GM23248 (cell line): ENCODE measurements at regions not wholly inside any gene's neighbourhood (a gene's known extent, or its start where the extent isn't known, plus 50 kb on each side); places are given as distances from the start of the nearest gene placed in this dataset.
"Not testable (repeated sequence)": the region's sequence is repeated elsewhere in the genome, so short reads cannot be mapped to it uniquely, and the experiment has no call there.

Source experiments
- DNase-seq: peaks from one replicate; pipeline ENCODE4 v3.0.0-alpha.2; 2015
- H2AFZ ChIP-seq: fragments of 200-600 bp; sonication (generic); 2 replicates; pipeline ENCODE4 v1.6.1; 2016; ENCODE audit warnings: antibody characterized with exemption
- H3F3A ChIP-seq: fragments of 200-600 bp; sonication (generic); 2 replicates; pipeline ENCODE4 v1.6.1; 2016; ENCODE audit warnings: mild to moderate bottlenecking, antibody characterized with exemption, mixed run types; ENCODE audit not compliant: insufficient read depth
- H3K27ac ChIP-seq: fragments of 200-600 bp; sonication (generic); 2 replicates; pipeline ENCODE4 v1.5.1; 2016; ENCODE audit warnings: mild to moderate bottlenecking
- H3K27me3 ChIP-seq: fragments of 200-600 bp; sonication (generic); replicated peaks from 2 replicates; pipeline ENCODE4 v1.6.1; 2016; ENCODE audit warnings: mild to moderate bottlenecking; ENCODE audit not compliant: insufficient read depth
- H3K36me3 ChIP-seq: fragments of 200-600 bp; sonication (generic); 2 replicates; pipeline ENCODE4 v1.6.1; 2016; ENCODE audit warnings: low read depth, mild to moderate bottlenecking
- H3K4me1 ChIP-seq: fragments of 200-600 bp; sonication (generic); 2 replicates; pipeline ENCODE4 v1.6.1; 2016; ENCODE audit warnings: mild to moderate bottlenecking; ENCODE audit not compliant: insufficient read depth
- H3K4me2 ChIP-seq: fragments of 200-600 bp; sonication (generic); one replicate; pipeline ENCODE4 v1.6.1; 2016; ENCODE audit warnings: mild to moderate bottlenecking; ENCODE audit not compliant: unreplicated experiment
- H3K4me3 ChIP-seq: fragments of 200-600 bp; sonication (generic); 2 replicates; pipeline ENCODE4 v1.5.1; 2016; ENCODE audit warnings: mild to moderate bottlenecking
- H3K79me2 ChIP-seq: fragments of 200-600 bp; sonication (generic); 2 replicates; pipeline ENCODE4 v1.6.1; 2016; ENCODE audit warnings: mild to moderate bottlenecking; ENCODE audit not compliant: insufficient read depth
- H3K9ac ChIP-seq: fragments of 200-600 bp; sonication (generic); 2 replicates; pipeline ENCODE4 v1.6.1; 2016; ENCODE audit warnings: mild to moderate bottlenecking
- H3K9me2 ChIP-seq: fragments of 200-600 bp; sonication (generic); 2 replicates; pipeline ENCODE4 v1.6.1; 2016; ENCODE audit warnings: mixed run types, mild to moderate bottlenecking, moderate library complexity; ENCODE audit not compliant: insufficient read depth
- H3K9me3 ChIP-seq: fragments of 200-600 bp; sonication (generic); one replicate; pipeline ENCODE4 v1.6.1; 2017; ENCODE audit warnings: low read depth
- H4K20me1 ChIP-seq: fragments of 200-600 bp; sonication (generic); 2 replicates; pipeline ENCODE4 v1.6.0; 2016; ENCODE audit not compliant: insufficient read depth
- EZH2 ChIP-seq: fragments of 200-600 bp; sonication (generic); IDR thresholded peaks from 2 replicates; pipeline ENCODE4 v1.6.1; 2018; ENCODE audit warnings: antibody characterized with exemption, mild to moderate bottlenecking; ENCODE audit not compliant: insufficient read depth, poor library complexity, severe bottlenecking
- EZH2phosphoT487 ChIP-seq: fragments of 200-600 bp; sonication (generic); IDR thresholded peaks from 2 replicates; pipeline ENCODE4 v1.6.1; 2018; ENCODE audit warnings: antibody characterized with exemption, moderate library complexity, mild to moderate bottlenecking, low read depth; ENCODE audit not compliant: insufficient read depth
- WGBS, 2 experiments: methylation state at CpG; one replicate each; pipeline ENCODE4 v1.1.6; 2015 to 2017; ENCODE audit warnings: low lambda C conversion rate in 2 of 2, low coverage in 1 of 2; ENCODE audit errors: missing lambda C conversion rate in 2 of 2; 5-methylcytosine and 5-hydroxymethylcytosine counted together
- in situ Hi-C: fragments of 300-500 bp; cut with MboI; formaldehyde crosslinking; loops from 2 replicates; pipeline ENCODE4 v1.15.0; 2020

- Histone ChIP-seq H3K4me2 (no peak overlapping the region), H3F3A (no peaks in the 10 kb centered on the region), H2AFZ (no peak overlapping the region), H3K9me3 (no peaks in the 10 kb centered on the region), H3K9me2 (no peaks in the 10 kb centered on the region), H3K79me2 (no peaks in the 10 kb centered on the region), H3K36me3 (no peaks in the 10 kb centered on the region), H3K27ac (no peak overlapping the region), H3K27me3 (no peaks in the 10 kb centered on the region), H3K9ac (no peak overlapping the region), H3K4me3 (no peak overlapping the region), H3K4me1 (no peaks in the 10 kb centered on the region), H4K20me1 (no peaks in the 10 kb centered on the region)
- in situ Hi-C loops: no loop called here
- TF ChIP-seq EZH2 (no peak), EZH2phosphoT487 (no peak)
- DNase-seq: no peak
- WGBS, 2 experiments: 0% methylated on average over 1 of the region's 1 CpG
Measured at GRCh38 chr1:181893937-181894336, 167.6 kb downstream of the ZNF648 start.

DNA sequence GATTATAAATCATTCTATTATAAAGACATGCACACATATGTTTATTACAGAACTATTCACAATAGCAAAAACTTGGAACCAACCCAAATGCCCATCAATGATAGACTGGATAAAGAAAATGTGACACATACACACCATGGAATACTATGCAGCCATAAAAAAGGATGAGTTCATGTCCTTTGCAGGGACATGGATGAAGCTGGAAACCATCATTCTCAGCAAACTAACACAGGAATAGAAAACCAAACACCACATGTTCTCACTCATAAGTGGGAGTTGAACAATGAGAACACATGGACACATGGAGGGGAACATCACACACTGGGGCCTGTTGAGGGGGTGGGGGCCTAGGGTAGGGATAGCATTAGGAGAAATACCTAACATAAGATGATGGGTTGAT, 168.4 kb downstream of the ZNF648 start:
- H3K27ac ChIP-seq, H2AFZ ChIP-seq, DNase-seq, H3K9me2 ChIP-seq, H3K4me3 ChIP-seq, in situ Hi-C loops, H3K9ac ChIP-seq, H3K4me1 ChIP-seq, H4K20me1 ChIP-seq, H3F3A ChIP-seq, H3K79me2 ChIP-seq, H3K36me3 ChIP-seq, H3K27me3 ChIP-seq, H3K9me3 ChIP-seq, H3K4me2 ChIP-seq: not testable (repeated sequence)

DNA sequence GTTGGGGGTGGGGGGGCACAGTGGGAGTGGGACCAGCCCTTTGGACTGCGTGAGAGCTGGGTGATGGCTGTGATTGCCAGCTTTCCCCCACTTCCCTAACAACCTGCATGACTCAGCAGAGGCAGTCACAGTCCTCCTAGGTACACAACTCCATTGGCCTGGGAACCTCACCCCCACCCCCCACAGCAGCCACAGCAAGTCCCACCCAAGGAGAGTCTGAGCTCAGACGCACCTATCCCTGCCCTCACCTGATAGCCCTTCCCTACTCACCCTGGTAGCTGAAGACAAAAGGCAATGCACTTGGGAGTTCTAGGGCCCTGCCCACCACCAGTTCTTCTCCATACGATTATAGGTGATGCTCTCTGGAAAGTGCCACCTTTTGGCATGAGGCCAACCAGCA, 188.9 kb downstream of the ZNF648 start:
- Histone ChIP-seq H3K27ac (no peak overlapping the region), H3K9ac (no peak overlapping the region), H2AFZ (no peak overlapping the region), H3K27me3 (no peaks in the 10 kb centered on the region), H4K20me1 (no peaks in the 10 kb centered on the region), H3K79me2 (no peaks in the 10 kb centered on the region), H3K4me2 (no peak overlapping the region), H3K4me1 (no peaks in the 10 kb centered on the region), H3K9me3 (no peaks in the 10 kb centered on the region), H3K9me2 (no peaks in the 10 kb centered on the region), H3K36me3 (no peaks in the 10 kb centered on the region), H3K4me3 (no peak overlapping the region), H3F3A (no peaks in the 10 kb centered on the region)
- WGBS, 2 experiments: 17 to 30% methylated on average over 2 to 3 of the region's 3 CpGs
- TF ChIP-seq EZH2: no peak
- TF ChIP-seq EZH2phosphoT487: no peak
- no peak for DNase-seq
- in situ Hi-C loops: no loop called here

GRCh38 chr1:181863736-181864135, 197.8 kb downstream of the ZNF648 start:
- Histone ChIP-seq H3K9me3 (no peaks in the 10 kb centered on the region), H3K9me2 (no peaks in the 10 kb centered on the region), H3K4me3 (no peak overlapping the region), H3K79me2 (no peaks in the 10 kb centered on the region), H3K4me2 (no peak overlapping the region), H4K20me1 (no peaks in the 10 kb centered on the region), H3K9ac (no peak overlapping the region), H3K27ac (no peak overlapping the region), H3K27me3 (no peaks in the 10 kb centered on the region), H3F3A (no peaks in the 10 kb centered on the region), H3K36me3 (no peaks in the 10 kb centered on the region), H3K4me1 (no peaks in the 10 kb centered on the region), H2AFZ (no peak overlapping the region)
- TF ChIP-seq EZH2phosphoT487: no peak
- no peak for DNase-seq
- 0 to 3% methylated on average over 1 of the region's 1 CpG for WGBS, 2 experiments
- in situ Hi-C loops: no loop called here

GRCh38 chr1:181863006-181863405, 198.5 kb downstream of the ZNF648 start:
- no peak overlapping the region for H3K4me2 ChIP-seq
- no peaks in the 10 kb centered on the region for H3K4me1 ChIP-seq
- no peak overlapping the region for H2AFZ ChIP-seq
- DNase-seq: no peak
- H3K79me2 ChIP-seq: no peaks in the 10 kb centered on the region
- no peaks in the 10 kb centered on the region for H3K27me3 ChIP-seq
- H3F3A ChIP-seq: no peaks in the 10 kb centered on the region
- in situ Hi-C loops: no loop called here
- H3K4me3 ChIP-seq: no peak overlapping the region
- H4K20me1 ChIP-seq: no peaks in the 10 kb centered on the region
- H3K9me3 ChIP-seq: no peaks in the 10 kb centered on the region
- H3K36me3 ChIP-seq: no peaks in the 10 kb centered on the region
- 24 to 32% methylated on average over 3 of the region's 3 CpGs for WGBS, 2 experiments
- no peaks in the 10 kb centered on the region for H3K9me2 ChIP-seq
- TF ChIP-seq EZH2phosphoT487: no peak
- TF ChIP-seq EZH2: no peak
- no peak overlapping the region for H3K9ac ChIP-seq
- H3K27ac ChIP-seq: no peak overlapping the region
